ENCODE measurements at regions not wholly inside any gene's neighbourhood (a gene's known extent, or its start where the extent isn't known, plus 50 kb on each side); places are given as distances from the start of the nearest gene placed in this dataset.

- TF ChIP-seq CTCF (IDR thresholded peaks at IDR 0.05; ENCODE audit: low read depth, low read length) = no peak
- no peak for DNase-seq (ENCODE audit: low read depth, low spot score)
- in situ Hi-C loops (cut with HindIII; ENCODE audit: low sequenced_read_pairs) = no loop called here
- no peak overlapping the region for H3K4me3 ChIP-seq (ENCODE audit: low read depth, low read length)
Measured at GRCh38 chr3:76181213-76181612, 395.9 kb upstream of the ZNF717 start.

- TF ChIP-seq CTCF (IDR thresholded peaks at IDR 0.05; ENCODE audit: low read depth, low read length) = no peak
- no peak for DNase-seq (ENCODE audit: low read depth, low spot score)
- in situ Hi-C loops (cut with HindIII; ENCODE audit: low sequenced_read_pairs) = no loop called here
- H3K4me3 ChIP-seq (ENCODE audit: low read depth, low read length) = no peak overlapping the region
Measured at GRCh38 chr3:76198086-76198485, 412.7 kb upstream of the ZNF717 start.

- in situ Hi-C loops (cut with HindIII; ENCODE audit: low sequenced_read_pairs) = no loop called here
- H3K4me3 ChIP-seq (ENCODE audit: low read depth, low read length) = no peak overlapping the region
- no peak for TF ChIP-seq CTCF (IDR thresholded peaks at IDR 0.05; ENCODE audit: low read depth, low read length)
- DNase-seq (ENCODE audit: low read depth, low spot score) = peak; percentile 2
Measured at GRCh38 chr3:76199382-76199781, 414.0 kb upstream of the ZNF717 start.

DNA sequence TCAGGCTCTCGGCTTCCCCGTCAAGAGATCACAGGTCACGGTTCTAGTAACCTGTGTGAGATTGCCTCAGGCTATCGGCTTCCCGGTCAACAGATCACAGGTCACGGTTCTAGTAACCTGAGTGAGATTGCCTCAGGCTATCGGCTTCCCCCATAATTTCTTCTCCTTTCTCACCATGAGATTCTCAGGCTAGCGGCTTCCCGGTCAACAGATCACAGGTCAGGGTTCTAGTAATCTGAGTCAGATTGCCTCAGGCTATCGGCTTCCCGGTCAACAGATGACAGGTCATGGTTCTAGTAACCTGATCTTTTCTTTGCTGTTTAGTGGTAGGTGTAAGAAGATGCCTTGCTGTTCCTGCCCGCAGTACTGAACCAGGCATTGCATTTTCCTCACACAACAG, 418.2 kb upstream of the ZNF717 start:
- TF ChIP-seq CTCF (IDR thresholded peaks at IDR 0.05; ENCODE audit: low read depth, low read length) = no peak
- in situ Hi-C loops (cut with HindIII; ENCODE audit: low sequenced_read_pairs) = no loop called here

GRCh38 chr3:76206346-76206745, 421.0 kb upstream of the ZNF717 start:
- no peak for TF ChIP-seq CTCF (IDR thresholded peaks at IDR 0.05; ENCODE audit: low read depth, low read length)
- no peak overlapping the region for H3K4me3 ChIP-seq (ENCODE audit: low read depth, low read length)
- no peak for DNase-seq (ENCODE audit: low read depth, low spot score)
- in situ Hi-C loops (cut with HindIII; ENCODE audit: low sequenced_read_pairs) = no loop called here

More for the DNA sequence above, 418.2 kb upstream of the ZNF717 start:
- DNase-seq (ENCODE audit: low read depth, low spot score) = no peak
- no peak overlapping the region for H3K4me3 ChIP-seq (ENCODE audit: low read depth, low read length)

DNA sequence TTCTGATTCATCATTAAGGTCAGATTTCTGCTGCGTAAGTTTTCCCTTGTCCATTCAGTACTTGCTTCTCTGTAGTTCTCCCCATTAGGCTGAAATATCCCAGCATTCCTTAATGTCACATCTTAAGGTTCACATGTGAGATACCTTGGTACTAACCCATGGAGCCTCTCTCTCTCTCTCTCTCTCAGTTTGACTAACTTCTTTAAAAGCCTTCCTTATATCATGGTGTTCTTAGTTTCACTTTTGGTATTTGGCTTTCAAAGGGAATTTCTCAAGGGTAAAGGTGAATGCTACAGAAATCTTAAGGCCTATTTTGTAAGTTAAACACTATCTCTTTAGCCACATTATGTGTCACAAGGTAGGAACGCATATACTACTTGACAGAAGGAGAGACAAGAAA, 427.3 kb upstream of the ZNF717 start:
- in situ Hi-C loops (cut with HindIII; ENCODE audit: low sequenced_read_pairs) = no loop called here
- no peak for TF ChIP-seq CTCF (IDR thresholded peaks at IDR 0.05; ENCODE audit: low read depth, low read length)
- no peak overlapping the region for H3K4me3 ChIP-seq (ENCODE audit: low read depth, low read length)
- DNase-seq (ENCODE audit: low read depth, low spot score) = no peak

DNA sequence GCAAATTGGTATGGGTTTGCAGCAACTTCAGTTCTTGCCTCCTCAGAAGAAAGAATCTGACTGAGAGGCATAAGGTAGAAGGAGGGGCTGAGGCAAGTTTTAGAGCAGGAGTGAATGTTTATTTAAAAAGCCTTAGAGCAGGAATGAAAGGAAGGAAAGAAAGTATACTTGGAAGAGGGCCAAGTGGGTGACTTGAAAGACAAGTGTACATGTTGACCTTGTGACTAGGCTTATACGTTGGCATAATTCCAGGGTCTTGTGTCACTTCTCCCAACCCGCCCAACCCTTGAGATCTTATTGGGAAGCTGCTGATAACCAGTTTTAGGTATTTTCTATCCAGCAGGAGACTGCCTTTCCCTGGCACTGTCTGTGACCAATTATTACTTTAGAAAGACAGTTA, 436.9 kb upstream of the ZNF717 start:
- in situ Hi-C loops (cut with HindIII; ENCODE audit: low sequenced_read_pairs) = no loop called here
- no peak overlapping the region for H3K4me3 ChIP-seq (ENCODE audit: low read depth, low read length)
- DNase-seq (ENCODE audit: low read depth, low spot score) = no peak
- no peak for TF ChIP-seq CTCF (IDR thresholded peaks at IDR 0.05; ENCODE audit: low read depth, low read length)
